HG03432 (cell line): ENCODE measurements at regions not wholly inside any gene's neighbourhood (a gene's known extent, or its start where the extent isn't known, plus 50 kb on each side); places are given as distances from the start of the nearest gene placed in this dataset.

Experiments
- ATAC-seq: cut with Tn5 transposase; IDR thresholded peaks from one replicate; pipeline ENCODE4 v1.9.1; 2021; ENCODE audit warnings: mild to moderate bottlenecking, moderate library complexity; ENCODE audit not compliant: unreplicated experiment

- ATAC-seq, result no peak
Observed at GRCh38 chr13:46948338-46948737, 51.5 kb upstream of the HTR2A start.

- no peak for ATAC-seq
Observed at GRCh38 chr13:46947425-46948191, 50.8 kb upstream of the HTR2A start.
